Dermis blood vessel endothelial cell (primary cell): ENCODE measurements at regions not wholly inside any gene's neighbourhood (a gene's known extent, or its start where the extent isn't known, plus 50 kb on each side); places are given as distances from the start of the nearest gene placed in this dataset.

Experiments used
- DNase-seq: peaks from one replicate; pipeline ENCODE4 v3.0.0; 2010

DNA sequence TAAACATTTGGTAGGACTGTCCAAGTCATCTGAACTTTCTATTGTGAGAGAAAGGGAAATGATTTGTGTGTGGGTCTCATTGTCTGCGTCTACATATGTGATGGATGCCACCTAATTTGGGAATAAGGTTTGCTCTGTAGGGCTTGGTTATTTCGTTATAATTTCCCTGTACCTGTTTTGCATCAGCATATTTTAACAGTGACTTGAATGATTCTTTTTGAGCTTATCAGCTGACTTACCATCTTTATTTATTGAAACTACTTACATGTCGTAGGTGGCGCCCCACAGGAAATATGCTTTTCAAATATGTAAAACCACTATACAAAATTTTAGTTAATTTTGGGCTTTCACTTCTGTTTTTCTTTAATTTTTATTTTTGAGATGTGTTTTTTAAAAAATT is 56.5 kb upstream of the BCAT1 start:
- DNase-seq = no peak

DNA sequence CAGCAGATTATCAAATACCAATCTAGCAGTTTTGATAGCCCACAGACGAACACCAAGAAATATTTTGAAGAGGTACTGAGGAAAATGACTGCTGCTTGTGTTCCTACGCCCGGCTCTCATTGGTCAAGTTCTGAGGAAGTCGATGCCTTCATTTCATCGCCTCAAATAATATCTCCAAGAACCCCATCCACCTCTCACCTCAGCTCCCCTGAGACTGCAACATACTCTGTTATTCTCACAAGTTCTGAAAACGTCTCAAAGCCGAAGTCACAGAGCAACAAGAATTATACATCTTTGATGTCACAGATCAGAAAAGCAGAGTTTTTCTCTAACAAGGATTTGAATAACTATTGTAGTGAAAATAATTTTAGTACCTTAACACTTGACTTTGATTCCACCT is 55.5 kb upstream of the BCAT1 start:
- no peak for DNase-seq

DNA sequence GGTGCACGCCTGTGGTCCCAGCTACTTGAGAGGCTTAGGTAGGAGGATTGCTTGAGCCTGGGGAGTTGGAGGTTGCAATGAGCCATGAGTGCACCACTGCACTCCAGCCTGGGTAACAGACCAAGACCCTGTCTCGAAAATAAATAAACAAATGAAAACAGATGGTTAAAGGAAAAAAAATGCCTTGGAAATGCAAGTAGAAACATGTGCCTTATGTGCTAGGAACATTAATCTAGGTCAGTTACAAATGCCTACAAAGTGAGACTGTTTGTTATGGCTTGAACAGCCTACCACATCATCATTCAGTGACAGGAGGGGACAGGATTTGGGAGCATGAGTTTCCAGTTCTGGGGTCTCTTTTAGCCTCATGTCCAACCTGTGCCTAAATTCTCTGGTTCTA is 52.4 kb upstream of the BCAT1 start:
- DNase-seq = no peak
